Central memory CD4-positive, alpha-beta T cell (primary cell): ENCODE measurements at regions not wholly inside any gene's neighbourhood (a gene's known extent, or its start where the extent isn't known, plus 50 kb on each side); places are given as distances from the start of the nearest gene placed in this dataset.

Experiments
- DNase-seq: peaks from one replicate; pipeline ENCODE4 v3.0.0; 2022

- no peak for DNase-seq
Measured at GRCh38 chr1:173403996-173404395, 73.1 kb upstream of the PRDX6 start.

- DNase-seq = no peak
Measured at GRCh38 chr1:173405281-173405680, 71.9 kb upstream of the PRDX6 start.

- DNase-seq = no peak
Measured at GRCh38 chr1:173405834-173406233, 71.3 kb upstream of the PRDX6 start.

GRCh38 chr1:173406783-173407230 lies 70.3 kb upstream of the PRDX6 start:
- no peak for DNase-seq

- DNase-seq = no peak
Measured at GRCh38 chr1:173407846-173408245, 69.3 kb upstream of the PRDX6 start.

- DNase-seq = no peak
Measured at GRCh38 chr1:173408886-173409285, 68.2 kb upstream of the PRDX6 start.

- no peak for DNase-seq
Measured at GRCh38 chr1:173409613-173410012, 67.5 kb upstream of the PRDX6 start.

- peak; percentile 26 for DNase-seq
Measured at GRCh38 chr1:173410133-173410793, 66.9 kb upstream of the PRDX6 start.

- DNase-seq = no peak
Measured at GRCh38 chr1:173410794-173411236, 66.3 kb upstream of the PRDX6 start.

- no peak for DNase-seq
Measured at GRCh38 chr1:173411835-173412742, 65.0 kb upstream of the PRDX6 start.

- DNase-seq = no peak
Measured at GRCh38 chr1:173413271-173413707, 63.8 kb upstream of the PRDX6 start.

- no peak for DNase-seq
Measured at GRCh38 chr1:173414136-173414535, 63.0 kb upstream of the PRDX6 start.

- no peak for DNase-seq
Measured at GRCh38 chr1:173414539-173415226, 62.5 kb upstream of the PRDX6 start.

GRCh38 chr1:173415490-173415889 lies 61.6 kb upstream of the PRDX6 start:
- DNase-seq = no peak

- no peak for DNase-seq
Measured at GRCh38 chr1:173415905-173416450, 61.2 kb upstream of the PRDX6 start.

GRCh38 chr1:173417563-173417962 lies 59.6 kb upstream of the PRDX6 start:
- no peak for DNase-seq

GRCh38 chr1:173418107-173418985 lies 58.8 kb upstream of the PRDX6 start:
- DNase-seq = no peak

- DNase-seq = peak; percentile 59
Measured at GRCh38 chr1:173420330-173420806, 56.8 kb upstream of the PRDX6 start.

- DNase-seq = no peak
Measured at GRCh38 chr1:173421286-173421685, 55.8 kb upstream of the PRDX6 start.

GRCh38 chr1:173421789-173422188 lies 55.3 kb upstream of the PRDX6 start:
- no peak for DNase-seq

- no peak for DNase-seq
Measured at GRCh38 chr1:173422456-173422976, 54.6 kb upstream of the PRDX6 start.

GRCh38 chr1:173423291-173423690 lies 53.8 kb upstream of the PRDX6 start:
- no peak for DNase-seq
